ENCODE measurements at regions not wholly inside any gene's neighbourhood (a gene's known extent, or its start where the extent isn't known, plus 50 kb on each side); places are given as distances from the start of the nearest gene placed in this dataset.

- TF ChIP-seq ZFX (IDR thresholded peaks at IDR 0.05; ENCODE audit: borderline replicate concordance) (no peak), CTCF (IDR thresholded peaks at IDR 0.05) (no peak)
- no peak overlapping the region for H3K27ac ChIP-seq
Measured at GRCh38 chr10:53699231-53699630, 926.6 kb upstream of the MBL2 start.

GRCh38 chr10:53697038-53697437, 924.5 kb upstream of the MBL2 start:
- no peak overlapping the region for H3K27ac ChIP-seq
- TF ChIP-seq ZFX (IDR thresholded peaks at IDR 0.05; ENCODE audit: borderline replicate concordance) (no peak), CTCF (IDR thresholded peaks at IDR 0.05) (no peak)

- H3K27ac ChIP-seq = no peak overlapping the region
- TF ChIP-seq CTCF (IDR thresholded peaks at IDR 0.05) (no peak), ZFX (IDR thresholded peaks at IDR 0.05; ENCODE audit: borderline replicate concordance) (no peak)
Measured at GRCh38 chr10:53690524-53691240, 918.1 kb upstream of the MBL2 start.

GRCh38 chr10:53687800-53688199, 915.2 kb upstream of the MBL2 start:
- TF ChIP-seq ZFX (IDR thresholded peaks at IDR 0.05; ENCODE audit: borderline replicate concordance) = no peak
- no peak for TF ChIP-seq CTCF (IDR thresholded peaks at IDR 0.05)
- H3K27ac ChIP-seq = no peak overlapping the region

- TF ChIP-seq CTCF (IDR thresholded peaks at IDR 0.05) (no peak), ZFX (IDR thresholded peaks at IDR 0.05; ENCODE audit: borderline replicate concordance) (no peak)
- no peak overlapping the region for H3K27ac ChIP-seq
Measured at GRCh38 chr10:53682885-53683284, 910.3 kb upstream of the MBL2 start.

- TF ChIP-seq ZFX (IDR thresholded peaks at IDR 0.05; ENCODE audit: borderline replicate concordance) (no peak), CTCF (IDR thresholded peaks at IDR 0.05) (no peak)
- H3K27ac ChIP-seq = no peak overlapping the region
Measured at GRCh38 chr10:53682458-53682857, 909.9 kb upstream of the MBL2 start.

GRCh38 chr10:53679666-53680065, 907.1 kb upstream of the MBL2 start:
- no peak for TF ChIP-seq CTCF (IDR thresholded peaks at IDR 0.05)
- H3K27ac ChIP-seq = no peak overlapping the region

Data from 22Rv1 (cell line).